ENCODE measurements at regions not wholly inside any gene's neighbourhood (a gene's known extent, or its start where the extent isn't known, plus 50 kb on each side); places are given as distances from the start of the nearest gene placed in this dataset.

- no peaks in the 10 kb centered on the region for H3K79me2 ChIP-seq (ENCODE audit: control insufficient read depth, insufficient read depth, low read length)
- no peaks in the 10 kb centered on the region for H3K27me3 ChIP-seq (ENCODE audit: control insufficient read depth in 2 of 2, insufficient read depth in 2 of 2, low read length in 2 of 2)
- TF ChIP-seq RAD21 (CRISPR knock-in tag; conservative IDR thresholded peaks at IDR 0.05 in 1 of 2, IDR thresholded peaks at IDR 0.05 in 1 of 2) (peak in 1 of 2 experiments; percentile 21; a peak in 1 of 4 replicates), ZBTB1 (CRISPR knock-in tag; IDR thresholded peaks at IDR 0.05; ENCODE audit: borderline replicate concordance, low read depth) (no peak), ATF3 (IDR thresholded peaks at IDR 0.05) (no peak), ATF3 (CRISPR knock-in tag; conservative IDR thresholded peaks at IDR 0.05) (no peak), ERF (CRISPR knock-in tag; IDR thresholded peaks at IDR 0.05) (no peak), ZNF512 (tag; IDR thresholded peaks at IDR 0.05) (no peak), KLF6 (CRISPR knock-in tag; IDR thresholded peaks at IDR 0.05; ENCODE audit: borderline replicate concordance) (no peak), ARNT (IDR thresholded peaks at IDR 0.05) (no peak), ZC3H8 (IDR thresholded peaks at IDR 0.05) (no peak), SRSF9 (IDR thresholded peaks at IDR 0.05; ENCODE audit: borderline replicate concordance, low read depth, low read length) (no peak), KLF1 (tag; IDR thresholded peaks at IDR 0.05) (no peak), SRSF7 (optimal IDR thresholded peaks at IDR 0.05; ENCODE audit: low read depth, low read length) (no peak), ATF4 (CRISPR knock-in tag; IDR thresholded peaks at IDR 0.05) (no peak), NR1H2 (CRISPR knock-in tag; IDR thresholded peaks at IDR 0.05) (no peak), CTCF (IDR thresholded peaks at IDR 0.05 in 2 of 3, conservative IDR thresholded peaks at IDR 0.05 in 1 of 3; ENCODE audit: insufficient read depth in 2 of 3, low read depth in 1 of 3, low read length in 3 of 3) (0 out of 6 replicates have a peak, but pooled peaks of 1 of the 3 experiments have one; percentile 2), NONO (IDR thresholded peaks at IDR 0.05; ENCODE audit: low read depth in 2 of 2, low read length in 1 of 2) (no peak)
- no peak overlapping the region for H3K4me2 ChIP-seq (ENCODE audit: insufficient read depth, low read length)
- ChIA-PET POLR2A (no interaction called here), CTCF (ENCODE audit: low intra/inter-chr PET ratio) (interaction anchor here (0.6 kb wide), 1 partner anchor 567 kb away, joined by 5 read pairs; no protein-coding TSS in a partner anchor)
- no peak overlapping the region for H3K4me3 ChIP-seq
- no peaks in the 10 kb centered on the region for H3K4me1 ChIP-seq (replicated peaks in 1 of 2; ENCODE audit: control insufficient read depth in 2 of 2, insufficient read depth in 2 of 2, low read length in 2 of 2)
- H3K9me3 ChIP-seq (replicated peaks; ENCODE audit: control insufficient read depth, insufficient read depth, low read depth, low read length), result no peaks in the 10 kb centered on the region
- BruUV-seq (replicated peaks), result no TSS peak
- no peak overlapping the region for H3K9ac ChIP-seq (ENCODE audit: insufficient read depth in 1 of 2, low read depth in 2 of 2, low read length in 2 of 2)
- DNase-seq (ENCODE audit: extremely low read depth in 1 of 4, low spot score in 3 of 4), result no peak
- no peak overlapping the region for H3K27ac ChIP-seq (ENCODE audit: extremely low read depth, low read depth, low read length)
- 0% methylated on average over 1 of the region's 1 CpG for WGBS (ENCODE audit: insufficient coverage, low coverage, missing lambda C conversion rate)
- no peaks in the 10 kb centered on the region for H3K9me1 ChIP-seq (ENCODE audit: control insufficient read depth, insufficient read depth, low read length)
- in situ Hi-C loops (cut with MboI), result no loop called here
- H4K20me1 ChIP-seq (replicated peaks; ENCODE audit: control insufficient read depth, insufficient read depth, low read length), result no peaks in the 10 kb centered on the region
- ATAC-seq, result no peak
- FAIRE-seq, result no peak
- H2AFZ ChIP-seq (ENCODE audit: low read depth, low read length), result no peak overlapping the region
- H3K36me3 ChIP-seq (ENCODE audit: control insufficient read depth, insufficient read depth, low read length), result no peaks in the 10 kb centered on the region
- intact Hi-C loops (cut with micrococcal nuclease), result no loop called here
Measured at GRCh38 chr5:88113429-88113828, 155.2 kb downstream of the TMEM161B start.

All from K562 (cell line).